ENCODE measurements at regions not wholly inside any gene's neighbourhood (a gene's known extent, or its start where the extent isn't known, plus 50 kb on each side); places are given as distances from the start of the nearest gene placed in this dataset.
A peak's percentile ranks its signal among the peaks of the same experiment; 100 is the strongest.

GRCh38 chr18:60149316-60149715 is 223.3 kb downstream of the MC4R start:
- no peak for TF ChIP-seq CTCF (IDR thresholded peaks at IDR 0.05; ENCODE audit: insufficient read depth, low read length)
- H3K4me3 ChIP-seq (ENCODE audit: low read depth, low read length), result no peak overlapping the region
- no peak for DNase-seq (ENCODE audit: low read depth)

GRCh38 chr18:60147323-60147722 is 225.3 kb downstream of the MC4R start:
- no peak for TF ChIP-seq CTCF (IDR thresholded peaks at IDR 0.05; ENCODE audit: insufficient read depth, low read length)
- no peak for DNase-seq (ENCODE audit: low read depth)
- no peak overlapping the region for H3K4me3 ChIP-seq (ENCODE audit: low read depth, low read length)

DNA sequence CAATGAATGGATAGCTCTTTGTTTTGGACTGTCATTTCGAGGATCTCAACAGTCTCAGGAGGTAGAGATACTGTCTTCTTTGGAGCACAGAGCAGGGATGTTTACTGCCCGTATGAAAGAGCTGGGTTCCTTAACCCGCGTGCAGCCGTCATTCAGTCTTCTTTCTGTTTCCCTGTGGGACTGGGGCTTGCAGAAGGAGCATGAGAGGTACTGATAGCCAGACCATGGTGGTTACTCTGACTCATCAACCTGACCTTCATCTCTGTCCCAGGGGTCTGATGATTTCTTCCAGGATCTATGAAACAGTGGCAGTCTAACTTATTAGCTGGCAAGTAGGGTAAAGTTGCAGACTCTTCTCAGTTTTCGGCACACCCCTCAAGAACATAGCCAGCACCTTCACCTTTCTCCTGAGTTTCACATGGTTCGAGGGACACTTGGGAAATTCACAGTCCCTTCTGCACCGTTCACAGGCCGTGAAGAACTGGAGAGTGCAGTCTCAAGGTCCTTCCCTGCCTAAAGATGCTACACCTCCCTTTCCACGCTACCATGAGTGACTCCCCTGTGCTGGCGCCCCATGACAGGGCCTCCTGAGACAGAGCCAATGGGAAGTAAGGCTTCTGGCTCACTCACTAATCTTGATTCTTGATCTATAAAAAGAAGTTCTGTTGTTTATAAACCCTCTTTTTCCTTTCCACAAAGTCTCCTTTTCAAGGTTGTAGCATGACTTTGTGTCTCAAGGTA is 226.2 kb downstream of the MC4R start:
- DNase-seq (ENCODE audit: low read depth), result peak; percentile 7
- TF ChIP-seq CTCF (IDR thresholded peaks at IDR 0.05; ENCODE audit: insufficient read depth, low read length), result no peak
- no peak overlapping the region for H3K4me3 ChIP-seq (ENCODE audit: low read depth, low read length)

DNA sequence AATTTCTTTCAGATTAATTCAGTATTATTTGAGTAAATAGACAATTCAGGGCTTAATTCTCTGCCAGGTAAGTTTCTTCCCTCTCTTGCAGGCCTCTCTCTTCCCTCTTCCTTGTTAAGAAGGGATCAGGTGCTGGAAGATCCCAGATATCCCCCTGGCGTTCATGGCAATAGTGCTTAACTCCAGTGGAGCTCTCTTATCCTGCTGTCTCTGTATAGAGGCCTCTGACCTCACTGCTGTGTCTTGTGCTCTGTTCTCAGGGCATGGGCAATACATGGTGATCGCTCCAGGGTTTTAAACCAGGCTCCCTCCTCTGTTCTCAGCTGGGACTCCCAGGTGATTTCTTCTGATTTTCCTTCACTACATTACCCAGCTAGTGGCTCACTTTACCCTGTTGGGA is 226.8 kb downstream of the MC4R start:
- no peak overlapping the region for H3K4me3 ChIP-seq (ENCODE audit: low read depth, low read length)
- no peak for TF ChIP-seq CTCF (IDR thresholded peaks at IDR 0.05; ENCODE audit: insufficient read depth, low read length)
- no peak for DNase-seq (ENCODE audit: low read depth)

DNA sequence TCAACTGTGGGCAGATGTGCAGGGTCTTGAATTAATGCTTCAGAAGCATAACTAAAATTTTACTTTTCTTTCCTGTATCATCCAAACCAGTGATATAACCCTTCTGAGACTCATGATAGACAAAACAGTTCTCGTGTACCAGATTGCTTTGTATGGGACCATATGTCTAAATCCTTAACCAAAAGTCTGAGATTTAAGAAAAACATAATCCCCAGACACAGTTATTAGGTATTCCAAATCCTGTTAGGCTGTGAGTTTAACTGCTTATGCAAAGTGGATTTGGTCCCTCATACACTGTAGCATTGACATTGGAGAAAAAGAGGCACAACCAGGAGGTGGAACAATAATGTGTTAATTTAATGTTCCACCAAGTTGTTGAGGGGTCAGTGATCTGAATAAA is 235.0 kb downstream of the PMAIP1 start:
- TF ChIP-seq CTCF (IDR thresholded peaks at IDR 0.05; ENCODE audit: insufficient read depth, low read length), result no peak

GRCh38 chr18:60130284-60130683 is 230.5 kb downstream of the PMAIP1 start:
- no peak for DNase-seq (ENCODE audit: low read depth)
- TF ChIP-seq CTCF (IDR thresholded peaks at IDR 0.05; ENCODE audit: insufficient read depth, low read length), result no peak
- H3K4me3 ChIP-seq (ENCODE audit: low read depth, low read length), result no peak overlapping the region

More for the DNA sequence above, 235.0 kb downstream of the PMAIP1 start:
- no peak for DNase-seq (ENCODE audit: low read depth)
- no peak overlapping the region for H3K4me3 ChIP-seq (ENCODE audit: low read depth, low read length)

DNA sequence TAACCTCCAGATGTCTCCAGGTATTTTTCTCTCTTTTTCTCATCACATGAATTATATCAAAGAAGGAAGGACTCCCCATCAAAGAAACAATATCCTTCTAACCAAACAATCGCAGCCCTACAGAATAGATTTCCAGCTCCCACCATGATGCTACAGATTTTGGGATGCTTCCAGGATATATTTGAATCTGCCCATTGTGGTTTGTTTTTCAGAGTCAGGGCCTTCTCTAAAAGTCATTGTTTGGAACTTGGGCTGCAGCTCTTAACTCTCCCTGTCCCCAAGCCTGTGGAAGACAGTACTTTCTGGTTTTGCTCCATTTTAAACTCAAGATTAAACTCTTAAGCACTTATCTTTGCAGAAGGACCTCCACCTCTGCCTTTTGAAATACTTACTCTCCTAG is 223.2 kb downstream of the PMAIP1 start:
- no peak for TF ChIP-seq CTCF (IDR thresholded peaks at IDR 0.05; ENCODE audit: insufficient read depth, low read length)
- no peak for DNase-seq (ENCODE audit: low read depth)
- no peak overlapping the region for H3K4me3 ChIP-seq (ENCODE audit: low read depth, low read length)
